GM13976 (cell line): ENCODE measurements at regions not wholly inside any gene's neighbourhood (a gene's known extent, or its start where the extent isn't known, plus 50 kb on each side); places are given as distances from the start of the nearest gene placed in this dataset.
A peak's percentile ranks its signal among the peaks of the same experiment; 100 is the strongest.

ENCODE experiments used
- DNase-seq: peaks from one replicate; pipeline ENCODE4 v3.0.0; 2012; ENCODE audit warnings: low spot score
- CTCF ChIP-seq: IDR thresholded peaks from 2 replicates; pipeline ENCODE4 v1.5.1; 2012; ENCODE audit warnings: borderline replicate concordance, mild to moderate bottlenecking; ENCODE audit not compliant: insufficient read depth; ENCODE audit errors: extremely low read depth, missing control alignments, control extremely low read depth
- in situ Hi-C: fragments of 300-500 bp; cut with MboI; formaldehyde crosslinking; loops from one replicate; pipeline ENCODE4 v1.12.0; 2022; ENCODE audit warnings: low sequenced_read_pairs, mixed read lengths, inconsistent platforms; ENCODE audit not compliant: unreplicated experiment

GRCh38 chr12:25034676-25035075, 85.8 kb upstream of the BCAT1 start:
- in situ Hi-C loops = no loop called here
- no peak for TF ChIP-seq CTCF
- DNase-seq = no peak

GRCh38 chr12:25025951-25026490, 77.1 kb upstream of the BCAT1 start:
- no peak for TF ChIP-seq CTCF
- in situ Hi-C loops = no loop called here
- DNase-seq = no peak

- no peak for DNase-seq
- in situ Hi-C loops = no loop called here
- TF ChIP-seq CTCF = no peak
Observed at GRCh38 chr12:25025260-25025659, 76.4 kb upstream of the BCAT1 start.

- DNase-seq = no peak
- no peak for TF ChIP-seq CTCF
- in situ Hi-C loops = no loop called here
Observed at GRCh38 chr12:25023808-25024207, 74.9 kb upstream of the BCAT1 start.

GRCh38 chr12:25020621-25021243, 71.8 kb upstream of the BCAT1 start:
- TF ChIP-seq CTCF = no peak
- in situ Hi-C loops = no loop called here
- DNase-seq = peak; percentile 69

GRCh38 chr12:25018146-25018545, 69.2 kb upstream of the BCAT1 start:
- TF ChIP-seq CTCF = no peak
- in situ Hi-C loops = no loop called here
- no peak for DNase-seq

GRCh38 chr12:25017336-25017735, 68.4 kb upstream of the BCAT1 start:
- no peak for TF ChIP-seq CTCF
- in situ Hi-C loops = no loop called here
- no peak for DNase-seq
